Fibroblast of lung (primary cell): ENCODE measurements at regions not wholly inside any gene's neighbourhood (a gene's known extent, or its start where the extent isn't known, plus 50 kb on each side); places are given as distances from the start of the nearest gene placed in this dataset.
"Not testable (repeated sequence)": the region's sequence is repeated elsewhere in the genome, so short reads cannot be mapped to it uniquely, and the experiment has no call there.

Experiments
- DNase-seq, 2 donors: peaks; one replicate each; pipeline versions ENCODE4 v3.0.0 to v3.0.0-alpha.2; 2010; ENCODE audit warnings: low read depth in 2 of 2
- H2AFZ ChIP-seq: 2 replicates; pipeline ENCODE4 v1.5.1; 2012; ENCODE audit warnings: low read length, control low read depth, inconsistent platforms
- H3K27ac ChIP-seq: 2 replicates; pipeline ENCODE4 v1.5.1; 2011; ENCODE audit warnings: low read length, control low read depth; ENCODE audit not compliant: insufficient read depth
- H3K27me3 ChIP-seq: 2 replicates; pipeline ENCODE4 v1.5.1; 2011; ENCODE audit warnings: mild to moderate bottlenecking, low read length; ENCODE audit not compliant: control insufficient read depth, insufficient read depth
- H3K36me3 ChIP-seq: 2 replicates; pipeline ENCODE4 v1.5.1; 2011; ENCODE audit warnings: low read length; ENCODE audit not compliant: control insufficient read depth, insufficient read depth
- H3K4me1 ChIP-seq: 2 replicates; pipeline ENCODE4 v1.5.1; 2011; ENCODE audit warnings: low read length; ENCODE audit not compliant: control insufficient read depth, insufficient read depth; ENCODE audit errors: extremely low read depth
- H3K4me2 ChIP-seq: 2 replicates; pipeline ENCODE4 v1.5.1; 2011; ENCODE audit warnings: low read length, control low read depth; ENCODE audit not compliant: insufficient read depth; ENCODE audit errors: extremely low read depth
- H3K4me3 ChIP-seq, 4 experiments: fragments of 200-600 bp in 1 of 4; sonication (generic) in 1 of 4; replicated peaks in 1 of 4; 2 replicates each; pipeline ENCODE4 v1.5.1; 2011 to 2016; ENCODE audit warnings: low read length in 4 of 4, low read depth in 3 of 4, mild to moderate bottlenecking in 3 of 4, control low read depth in 2 of 4, inconsistent platforms in 1 of 4, mixed read lengths in 1 of 4; ENCODE audit not compliant: insufficient read depth in 1 of 4; ENCODE audit errors: control extremely low read depth in 1 of 4
- H3K79me2 ChIP-seq: 2 replicates; pipeline ENCODE4 v1.5.1; 2012; ENCODE audit warnings: mild to moderate bottlenecking, low read length, inconsistent platforms; ENCODE audit not compliant: control insufficient read depth, insufficient read depth
- H3K9ac ChIP-seq: 2 replicates; pipeline ENCODE4 v1.5.1; 2011; ENCODE audit warnings: mild to moderate bottlenecking, low read length, control low read depth; ENCODE audit not compliant: insufficient read depth
- H3K9me3 ChIP-seq: 2 replicates; pipeline ENCODE4 v1.5.1; 2012; ENCODE audit warnings: low read depth, low read length; ENCODE audit not compliant: control insufficient read depth, insufficient read depth
- H4K20me1 ChIP-seq: 2 replicates; pipeline ENCODE4 v1.5.1; 2011; ENCODE audit warnings: low read length; ENCODE audit not compliant: control insufficient read depth, insufficient read depth; ENCODE audit errors: extremely low read depth
- CTCF ChIP-seq, 2 donors: IDR thresholded peaks in 1 of 2; conservative IDR thresholded peaks in 1 of 2; 1 replicate in 1 of 2; 2 replicates in 1 of 2; pipeline ENCODE4 v1.5.1; 2011 to 2012; ENCODE audit warnings: low read length in 2 of 2, control low read depth in 1 of 2, inconsistent platforms in 1 of 2, low read depth in 1 of 2, mild to moderate bottlenecking in 1 of 2

DNA sequence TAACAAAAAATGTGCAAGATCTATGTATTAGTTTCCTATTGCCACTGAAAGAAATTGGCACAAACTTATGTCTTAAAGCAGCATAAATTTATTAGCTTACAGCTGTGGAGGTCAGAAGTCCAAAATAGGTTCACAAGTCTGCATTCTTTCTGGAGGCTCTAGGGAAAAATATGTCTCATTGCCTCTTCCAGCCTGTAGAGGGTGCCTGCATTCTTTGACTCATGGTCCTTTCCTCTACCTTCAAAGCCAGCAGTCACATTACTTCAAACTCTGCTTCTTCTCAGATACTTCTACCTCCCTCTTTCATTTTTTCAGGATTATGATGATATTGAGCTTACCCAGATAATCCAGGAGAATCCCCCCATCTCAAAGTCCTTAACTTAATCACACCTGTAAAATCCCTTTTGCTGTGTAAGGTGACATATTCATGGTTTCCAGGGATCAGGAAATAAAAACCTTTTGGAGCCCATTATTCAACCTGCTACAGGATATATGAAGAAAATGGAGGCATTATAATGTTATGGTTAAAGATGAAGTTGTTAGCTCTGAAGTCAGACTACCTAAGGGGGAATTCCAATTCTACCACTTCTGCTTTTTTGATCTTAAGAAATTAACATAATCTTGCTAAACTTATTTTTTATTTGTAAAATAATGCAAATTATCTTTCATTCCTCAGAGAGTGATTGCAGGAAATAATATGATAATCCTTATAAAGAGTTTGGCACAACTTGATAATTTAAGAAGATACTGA, 686.2 kb downstream of the PRIM2 start:
- not testable (repeated sequence) for H3K4me3 ChIP-seq, H2AFZ ChIP-seq, H3K36me3 ChIP-seq, DNase-seq, H4K20me1 ChIP-seq, H3K27me3 ChIP-seq, H3K27ac ChIP-seq, H3K9ac ChIP-seq, H3K4me2 ChIP-seq, H3K79me2 ChIP-seq, H3K4me1 ChIP-seq, H3K9me3 ChIP-seq
- peak; percentile 4 to 16 for TF ChIP-seq CTCF (conservative IDR thresholded peaks at IDR 0.05 in 1 of 2, IDR thresholded peaks at IDR 0.05 in 1 of 2; ENCODE audit: low read depth in 1 of 2, low read length in 2 of 2)

DNA sequence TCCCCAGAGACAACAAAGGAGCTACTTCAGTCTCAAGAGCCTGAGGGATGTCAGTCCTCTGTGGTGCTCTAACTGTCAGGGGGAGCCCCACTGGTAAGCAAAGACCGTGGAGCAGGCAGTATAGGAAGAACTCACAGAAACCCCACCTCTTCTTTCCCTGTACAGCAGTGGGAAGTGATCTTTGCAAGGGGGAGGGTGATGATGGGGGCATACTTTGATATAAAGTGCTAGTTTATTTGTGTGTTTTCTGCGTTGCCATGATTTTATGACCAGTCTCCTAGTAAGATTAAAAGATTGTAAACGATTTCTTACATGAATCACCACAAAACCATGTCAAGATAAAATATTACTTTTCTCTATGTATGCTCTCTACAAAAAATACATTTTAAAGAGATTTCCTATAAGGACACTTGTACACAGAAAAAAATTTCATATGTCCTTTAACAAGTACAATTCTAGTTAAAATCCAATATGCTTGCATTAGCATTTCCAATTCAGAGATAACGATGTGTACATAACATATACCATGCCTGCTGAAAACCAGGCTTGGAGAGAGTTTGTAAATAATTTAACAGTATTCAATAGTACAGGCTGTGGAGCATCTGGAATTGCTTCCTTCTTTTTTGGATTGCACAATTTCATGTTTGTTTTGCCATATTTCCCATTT, 690.0 kb downstream of the PRIM2 start:
- not testable (repeated sequence) for H4K20me1 ChIP-seq, H3K27ac ChIP-seq, H3K4me2 ChIP-seq, H2AFZ ChIP-seq, DNase-seq, H3K36me3 ChIP-seq, H3K9me3 ChIP-seq, H3K4me3 ChIP-seq, H3K4me1 ChIP-seq, H3K79me2 ChIP-seq, H3K27me3 ChIP-seq, H3K9ac ChIP-seq

DNA sequence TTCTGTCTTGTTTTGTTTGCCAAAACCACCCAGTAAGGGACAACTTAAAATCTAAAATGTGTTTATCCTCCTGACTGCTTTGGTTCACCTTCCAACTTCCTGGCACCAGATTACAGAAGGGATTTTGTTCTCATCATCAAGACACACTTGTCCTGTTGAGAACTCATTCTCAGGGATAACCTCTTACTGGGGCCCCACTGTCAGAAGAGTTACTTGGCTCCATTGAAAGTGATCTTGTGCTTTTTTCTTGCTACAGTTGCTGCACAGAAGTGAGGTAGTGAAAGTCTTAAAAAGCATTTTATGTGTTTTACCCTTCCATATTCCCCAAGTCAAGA, 690.5 kb downstream of the PRIM2 start:
- DNase-seq, H4K20me1 ChIP-seq, H3K79me2 ChIP-seq, H3K4me2 ChIP-seq, H3K9me3 ChIP-seq, H3K4me1 ChIP-seq, H3K36me3 ChIP-seq, H3K4me3 ChIP-seq, H2AFZ ChIP-seq, H3K27ac ChIP-seq, H3K9ac ChIP-seq, H3K27me3 ChIP-seq: not testable (repeated sequence)

DNA sequence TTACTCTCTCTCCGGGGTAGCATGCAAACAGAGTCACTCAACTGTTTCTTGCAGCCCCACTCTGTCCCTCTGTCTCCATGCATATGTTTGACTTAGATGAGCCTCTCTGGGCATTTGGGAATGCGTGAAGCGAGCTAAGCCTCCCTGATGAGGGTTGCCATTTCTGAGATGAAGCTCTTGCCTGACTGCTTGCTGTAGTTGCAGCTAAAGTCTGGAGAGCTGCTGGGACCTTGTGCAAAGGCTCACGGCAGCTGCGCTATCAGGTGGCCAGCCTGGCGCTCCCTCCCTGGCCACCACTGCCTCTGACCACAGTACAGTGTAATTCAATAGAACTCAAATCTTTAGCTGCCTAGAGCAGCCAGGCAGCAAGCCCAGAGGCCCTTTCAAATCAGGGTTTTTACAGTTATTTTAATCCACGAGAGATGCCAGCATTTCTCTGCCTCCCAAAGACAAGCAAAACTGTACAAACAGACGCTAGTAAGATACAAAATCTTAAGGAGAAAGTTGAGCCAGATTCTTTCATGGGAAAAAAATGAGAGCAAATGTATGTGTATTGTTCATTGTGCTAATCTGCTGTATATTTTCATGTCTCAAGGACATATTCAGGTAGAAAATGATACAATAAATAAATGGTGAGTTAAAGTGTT, 694.6 kb downstream of the PRIM2 start:
- H2AFZ ChIP-seq, H3K36me3 ChIP-seq, H3K9ac ChIP-seq, H3K9me3 ChIP-seq, DNase-seq, H3K4me2 ChIP-seq, H3K27ac ChIP-seq, H3K4me1 ChIP-seq, H4K20me1 ChIP-seq, H3K79me2 ChIP-seq, H3K4me3 ChIP-seq, H3K27me3 ChIP-seq: not testable (repeated sequence)

- H3K9me3 ChIP-seq, H3K4me2 ChIP-seq, H2AFZ ChIP-seq, H3K79me2 ChIP-seq, H3K9ac ChIP-seq, H3K4me3 ChIP-seq, H3K36me3 ChIP-seq, H3K4me1 ChIP-seq, H4K20me1 ChIP-seq, H3K27me3 ChIP-seq, DNase-seq, H3K27ac ChIP-seq: not testable (repeated sequence)
These were observed 699.2 kb downstream of the PRIM2 start for GRCh38 chr6:58016614-58017013.

GRCh38 chr6:58028188-58028587, 710.8 kb downstream of the PRIM2 start:
- not testable (repeated sequence) for H3K9me3 ChIP-seq, H3K4me1 ChIP-seq, H3K4me3 ChIP-seq, DNase-seq, H3K36me3 ChIP-seq, H3K4me2 ChIP-seq, H3K79me2 ChIP-seq, H3K27me3 ChIP-seq, H2AFZ ChIP-seq, H3K9ac ChIP-seq, H3K27ac ChIP-seq, H4K20me1 ChIP-seq
